B cell (primary cell): ENCODE measurements at regions not wholly inside any gene's neighbourhood (a gene's known extent, or its start where the extent isn't known, plus 50 kb on each side); places are given as distances from the start of the nearest gene placed in this dataset.

ENCODE experiments used
- ATAC-seq: fragments of 200-7000 bp; cut with Tn5 transposase; one replicate; pipeline ENCODE4 v1.10.0; 2021; ENCODE audit warnings: low read depth, mild to moderate bottlenecking, moderate number of reproducible peaks, moderate library complexity
- CTCF ChIA-PET: fragments of 350-600 bp; sonication (Branson Sonifier 250); formaldehyde crosslinking; loops from one replicate; lab custom pipeline; 2021; ENCODE audit warnings: antibody characterized with exemption, inconsistent platforms; lab: Charles Lee
- POLR2A ChIA-PET: fragments of 350-600 bp; sonication (Branson Sonifier 250); formaldehyde crosslinking; loops from one replicate; lab custom pipeline; 2021; ENCODE audit warnings: antibody characterized with exemption; lab: Charles Lee
- DNase-seq: peaks from one replicate; pipeline ENCODE4 v3.0.0; 2013
- H2AFZ ChIP-seq: 2 replicates; pipeline ENCODE4 v1.6.1; 2012; ENCODE audit warnings: mild to moderate bottlenecking, low read depth, low read length; ENCODE audit not compliant: insufficient read depth, poor library complexity, severe bottlenecking
- H3K27ac ChIP-seq, 2 donors: 1 replicate in 1 of 2; 2 replicates in 1 of 2; pipeline ENCODE4 v1.5.1; 2012 to 2013; ENCODE audit warnings: low read length in 2 of 2, mild to moderate bottlenecking in 2 of 2, moderate library complexity in 1 of 2
- H3K27me3 ChIP-seq, 4 experiments: fragments of 200-600 bp in 1 of 4; sonication (generic) in 1 of 4; replicated peaks in 1 of 4; 1 replicate in 2 of 4; 2 replicates in 2 of 4; pipeline versions ENCODE4 v1.6.1 to v1.7.0; 2013 to 2016; ENCODE audit warnings: low read length in 3 of 4, mild to moderate bottlenecking in 2 of 4, mixed read lengths in 1 of 4, moderate library complexity in 1 of 4; ENCODE audit not compliant: insufficient read depth in 4 of 4, control insufficient read depth in 3 of 4; ENCODE audit errors: control extremely low read depth in 1 of 4
- H3K36me3 ChIP-seq, 2 experiments: replicated peaks in 1 of 2; 1 replicate in 1 of 2; 2 replicates in 1 of 2; pipeline versions ENCODE4 v1.6.1 to v1.7.1; 2013; ENCODE audit warnings: low read length in 1 of 2; ENCODE audit not compliant: insufficient read depth in 2 of 2, control insufficient read depth in 1 of 2; ENCODE audit errors: control extremely low read depth in 1 of 2, extremely low read depth in 1 of 2
- H3K4me1 ChIP-seq, 2 donors: fragments of 200-600 bp in 1 of 2; sonication (generic) in 1 of 2; 1 replicate in 1 of 2; 2 replicates in 1 of 2; pipeline versions ENCODE4 v1.5.1 to v1.6.1; 2013 to 2017; ENCODE audit warnings: low read length in 2 of 2; ENCODE audit not compliant: control insufficient read depth in 2 of 2, insufficient read depth in 2 of 2
- H3K4me2 ChIP-seq: replicated peaks from 2 replicates; pipeline ENCODE3; 2012; ENCODE audit warnings: mild to moderate bottlenecking, low read depth, low read length; ENCODE audit not compliant: poor library complexity, severe bottlenecking
- H3K4me3 ChIP-seq, 5 experiments: fragments of 200-600 bp in 1 of 5; sonication (generic) in 1 of 5; 1 replicate in 3 of 5; 2 replicates in 2 of 5; pipeline versions ENCODE4 v1.5.1 to v1.7.0; 2011 to 2016; ENCODE audit warnings: low read length in 4 of 5, mild to moderate bottlenecking in 4 of 5, low read depth in 2 of 5, control low read depth in 1 of 5, moderate library complexity in 1 of 5; ENCODE audit not compliant: insufficient read depth in 1 of 5; ENCODE audit errors: control extremely low read depth in 1 of 5, extremely low read depth in 1 of 5
- H3K79me2 ChIP-seq: fragments of 200-600 bp; sonication (generic); one replicate; pipeline ENCODE4 v1.6.0; 2016; ENCODE audit warnings: low read length; ENCODE audit not compliant: control insufficient read depth, insufficient read depth
- H3K9ac ChIP-seq: fragments of 200-600 bp; sonication (generic); 2 replicates; pipeline ENCODE4 v1.6.1; 2017; ENCODE audit warnings: mild to moderate bottlenecking, low read length, moderate library complexity
- H3K9me3 ChIP-seq, 3 donors: one replicate each; pipeline versions ENCODE4 v1.6.1 to v1.7.1; 2013; ENCODE audit warnings: low read length in 2 of 3; ENCODE audit not compliant: control insufficient read depth in 2 of 3, insufficient read depth in 1 of 3; ENCODE audit errors: control extremely low read depth in 1 of 3
- H4K20me1 ChIP-seq: 2 replicates; pipeline ENCODE4 v1.6.0; 2012; ENCODE audit warnings: mild to moderate bottlenecking, low read length; ENCODE audit not compliant: insufficient read depth, control insufficient read depth, poor library complexity, severe bottlenecking
- H3K27ac Mint-ChIP-seq: one replicate; pipeline ENCODE4 v1.8.0; 2021; ENCODE audit warnings: mixed read lengths
- H3K27me3 Mint-ChIP-seq: one replicate; pipeline ENCODE4 v1.8.0; 2021; ENCODE audit warnings: mixed read lengths
- H3K4me1 Mint-ChIP-seq: one replicate; pipeline ENCODE4 v1.8.0; 2021; ENCODE audit warnings: mixed read lengths
- H3K4me3 Mint-ChIP-seq: one replicate; pipeline ENCODE4 v1.8.0; 2021; ENCODE audit warnings: mixed read lengths
- H3K9me3 Mint-ChIP-seq: one replicate; pipeline ENCODE4 v1.8.0; 2022; ENCODE audit warnings: mixed read lengths; ENCODE audit not compliant: insufficient read depth
- CTCF ChIP-seq: fragments of 200-600 bp; IDR thresholded peaks from one replicate; pipeline ENCODE4 v1.8.0; 2022; ENCODE audit warnings: antibody characterized with exemption, mild to moderate bottlenecking
- EZH2 ChIP-seq: IDR thresholded peaks from 2 replicates; pipeline ENCODE4 v1.6.1; 2012; ENCODE audit warnings: borderline replicate concordance, low read depth, mild to moderate bottlenecking, moderate library complexity, low read length; ENCODE audit not compliant: insufficient read depth, poor library complexity, severe bottlenecking
- WGBS: methylation state at CpG from one replicate; pipeline ENCODE4 v1.1.5; 2013; ENCODE audit warnings: missing lambda C conversion rate; ENCODE audit not compliant: insufficient coverage; 5-methylcytosine and 5-hydroxymethylcytosine counted together
- intact Hi-C: fragments of 100-400 bp; cut with micrococcal nuclease; formaldehyde crosslinking; loops from one replicate; pipeline ENCODE4 v1.10.0; 2022

- Histone ChIP-seq H3K9me3 (peaks cover 0 to 12% (median 0%) of the 10 kb centered on the region in 3 donors), H3K79me2 (no peaks in the 10 kb centered on the region), H3K27me3 (no peaks in the 10 kb centered on the region), H3K4me1 (no peaks in the 10 kb centered on the region), H3K4me2 (no peak overlapping the region), H4K20me1 (no peaks in the 10 kb centered on the region), H3K4me3 (no peak overlapping the region), H3K27ac (no peak overlapping the region), H3K9ac (no peak overlapping the region), H3K36me3 (no peaks in the 10 kb centered on the region), H2AFZ (no peak overlapping the region)
- POLR2A ChIA-PET = no interaction called here
- Mint-ChIP-seq H3K4me3 (no peak overlapping the region), H3K27me3 (no peaks in the 10 kb centered on the region), H3K4me1 (no peaks in the 10 kb centered on the region), H3K9me3 (no peaks in the 10 kb centered on the region), H3K27ac (no peak overlapping the region)
- DNase-seq (no peak), ATAC-seq (no peak)
- CTCF ChIA-PET = no interaction called here
- 91% methylated on average over 5 of the region's 7 CpGs for WGBS
- intact Hi-C loops = no loop called here
- TF ChIP-seq CTCF (no peak), EZH2 (no peak)
These were observed 497.2 kb upstream of the SALL3 start for GRCh38 chr18:78482378-78482777.

GRCh38 chr18:78487649-78488048, 492.0 kb upstream of the SALL3 start:
- Histone ChIP-seq H3K79me2 (no peaks in the 10 kb centered on the region), H3K27me3 (no peaks in the 10 kb centered on the region), H3K9ac (no peak overlapping the region), H3K27ac (no peak overlapping the region), H3K4me2 (no peak overlapping the region), H3K4me1 (no peaks in the 10 kb centered on the region), H3K36me3 (no peaks in the 10 kb centered on the region), H3K4me3 (no peak overlapping the region), H2AFZ (no peak overlapping the region), H3K9me3 (peaks cover 0 to 11% (median 0%) of the 10 kb centered on the region in 3 donors), H4K20me1 (no peaks in the 10 kb centered on the region)
- Mint-ChIP-seq H3K27ac (no peak overlapping the region), H3K4me1 (no peaks in the 10 kb centered on the region), H3K27me3 (no peaks in the 10 kb centered on the region), H3K4me3 (no peak overlapping the region), H3K9me3 (peaks cover 4% of the 10 kb centered on the region)
- DNase-seq (no peak), ATAC-seq (no peak)
- intact Hi-C loops = no loop called here
- ChIA-PET CTCF (no interaction called here), POLR2A (no interaction called here)
- WGBS = 89% methylated on average over 6 of the region's 6 CpGs
- TF ChIP-seq EZH2 = no peak
- TF ChIP-seq CTCF = no peak
